HG03342 (cell line): ENCODE measurements at regions not wholly inside any gene's neighbourhood (a gene's known extent, or its start where the extent isn't known, plus 50 kb on each side); places are given as distances from the start of the nearest gene placed in this dataset.
"Not testable (repeated sequence)": the region's sequence is repeated elsewhere in the genome, so short reads cannot be mapped to it uniquely, and the experiment has no call there.

Experiments used
- ATAC-seq: cut with Tn5 transposase; IDR thresholded peaks from one replicate; pipeline ENCODE4 v1.9.1; 2021; ENCODE audit warnings: mild to moderate bottlenecking, moderate library complexity; ENCODE audit not compliant: unreplicated experiment

DNA sequence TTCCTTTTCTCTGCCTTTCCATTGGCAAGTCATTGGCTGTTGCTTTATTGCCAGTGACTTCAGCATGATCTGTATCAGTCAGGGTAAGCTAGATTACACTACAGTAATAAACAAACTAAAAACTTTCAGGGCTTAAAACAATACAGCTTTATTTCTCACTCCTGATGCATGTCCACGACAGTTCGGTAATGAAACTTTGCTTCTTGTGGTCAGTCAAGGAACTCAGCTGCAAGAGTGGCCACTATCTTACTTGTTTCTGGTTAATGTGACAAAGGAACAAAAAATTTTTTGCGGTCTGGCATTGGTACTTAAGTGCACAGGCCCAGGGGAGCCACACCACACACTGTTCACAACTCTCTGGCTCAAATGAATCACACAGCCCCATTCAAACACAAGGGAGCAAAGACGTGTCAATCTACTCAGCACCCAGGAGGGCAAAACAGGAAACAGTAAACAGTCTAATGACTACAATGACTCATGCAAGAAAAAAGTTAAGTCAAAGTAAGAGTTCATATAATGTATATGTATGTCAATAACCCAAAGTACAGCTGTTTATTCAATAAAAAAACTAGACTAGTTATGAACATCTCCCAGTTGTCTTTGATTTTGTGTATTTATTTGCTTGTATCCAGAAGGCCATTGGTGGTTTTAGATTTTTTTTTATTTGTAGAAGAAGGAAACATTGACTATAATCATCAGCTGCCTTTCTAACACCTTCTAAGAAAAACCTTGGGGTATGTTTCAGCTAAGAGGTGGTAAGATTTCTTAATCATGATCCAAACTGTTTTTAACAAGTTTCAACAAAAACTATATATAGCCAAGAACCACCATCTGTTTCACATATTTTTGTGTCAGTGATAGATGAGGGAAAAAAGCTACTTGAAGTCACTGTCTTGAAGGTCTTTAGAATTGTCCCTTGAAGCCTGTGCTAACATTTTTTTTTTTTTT is 134.4 kb upstream of the FAM3C start:
- peak; percentile 99 for ATAC-seq

DNA sequence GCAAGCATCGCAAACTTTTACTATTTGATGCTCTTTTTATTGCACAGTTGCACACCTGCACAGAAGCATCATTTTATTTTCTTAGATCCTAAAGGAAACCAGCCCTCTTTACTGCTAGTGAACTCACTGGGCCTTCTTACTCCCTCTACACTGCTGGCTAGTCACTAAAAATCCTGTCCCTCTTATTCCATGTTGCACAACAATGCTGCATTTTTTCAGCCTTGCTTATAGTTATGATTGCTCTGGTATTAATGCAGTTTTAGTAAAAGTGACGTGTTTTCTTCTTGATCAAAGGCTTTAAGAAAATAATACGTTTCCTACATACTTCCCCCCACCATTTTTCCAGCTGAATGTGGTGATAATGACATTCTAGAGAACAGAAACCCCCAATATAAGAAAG is 132.9 kb upstream of the FAM3C start:
- ATAC-seq = no peak

- not testable (repeated sequence) for ATAC-seq
These were observed 130.1 kb upstream of the FAM3C start for GRCh38 chr7:121526210-121526609.

DNA sequence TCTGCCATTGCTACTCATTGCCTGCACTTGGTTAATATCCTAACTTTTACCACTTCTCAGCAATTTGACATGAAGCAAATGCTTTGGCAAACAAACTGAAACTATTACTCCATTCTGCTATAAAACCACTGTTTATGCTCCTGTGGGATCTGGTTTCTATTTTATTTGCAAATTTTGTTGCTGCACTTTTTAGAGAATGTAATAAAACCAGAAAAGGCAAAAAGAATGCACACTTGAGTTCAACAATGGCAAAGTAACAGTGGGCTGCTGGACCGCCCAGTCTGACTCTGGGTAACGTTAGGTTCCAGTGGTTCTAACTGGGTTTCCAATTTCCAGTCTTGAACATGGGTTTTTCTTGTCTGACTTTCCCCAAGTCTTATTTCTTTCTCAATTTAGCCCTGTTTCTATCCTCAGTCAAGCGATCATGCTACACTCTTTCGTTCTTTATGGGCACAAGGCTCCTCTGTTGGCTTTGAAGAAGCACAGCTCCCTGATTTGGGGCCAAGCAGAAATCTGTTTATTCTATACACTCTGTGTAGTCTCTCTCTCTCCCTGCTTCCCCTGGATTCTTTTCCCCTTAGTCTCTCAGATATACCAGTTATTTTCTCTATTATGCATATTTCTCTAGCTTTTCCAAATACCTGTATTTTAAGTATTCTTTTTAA is 129.2 kb upstream of the FAM3C start:
- no peak for ATAC-seq

- no peak for ATAC-seq
These were observed 125.7 kb upstream of the FAM3C start for GRCh38 chr7:121521711-121522400.

DNA sequence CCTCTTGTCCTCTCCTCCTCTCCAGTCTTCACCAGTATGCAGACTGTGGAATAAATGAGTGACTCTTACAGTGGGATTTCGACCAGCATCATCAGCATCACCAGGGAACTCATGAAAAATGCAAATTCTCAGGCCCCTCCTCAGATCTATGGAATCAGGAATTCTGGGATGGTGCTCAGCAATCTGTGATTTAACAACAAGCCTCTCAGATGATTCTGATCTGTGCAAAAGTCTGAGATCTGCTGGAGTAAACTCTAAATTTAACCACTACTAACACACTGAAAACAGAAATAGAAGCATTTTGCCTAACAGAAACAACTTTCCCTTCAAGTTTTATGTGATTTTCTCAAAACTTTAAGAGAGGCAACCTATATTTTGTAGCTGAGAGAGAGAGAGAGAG is 124.8 kb upstream of the FAM3C start:
- ATAC-seq = no peak

- peak; percentile 79 for ATAC-seq
These were observed 123.7 kb upstream of the FAM3C start for GRCh38 chr7:121519548-121520521.

DNA sequence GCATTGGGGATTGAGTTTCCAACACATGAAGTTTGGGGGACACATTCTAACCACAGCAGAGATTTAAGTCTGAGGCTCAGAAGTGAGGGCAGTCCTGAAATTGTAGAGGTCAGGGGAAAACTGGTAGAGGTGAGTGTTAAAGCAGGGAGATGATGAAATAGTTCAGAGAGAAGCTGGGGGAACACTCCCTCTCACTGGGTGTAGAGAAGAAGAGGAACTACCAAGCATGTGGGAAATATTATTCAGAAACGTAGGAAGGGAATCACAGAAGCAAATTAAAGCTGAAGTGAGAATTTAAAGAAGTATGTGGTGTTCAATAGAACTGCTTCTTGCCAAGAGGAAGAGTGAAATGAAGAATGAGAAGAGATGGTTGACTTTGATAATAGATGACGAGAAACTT is 121.5 kb upstream of the FAM3C start:
- ATAC-seq = no peak

DNA sequence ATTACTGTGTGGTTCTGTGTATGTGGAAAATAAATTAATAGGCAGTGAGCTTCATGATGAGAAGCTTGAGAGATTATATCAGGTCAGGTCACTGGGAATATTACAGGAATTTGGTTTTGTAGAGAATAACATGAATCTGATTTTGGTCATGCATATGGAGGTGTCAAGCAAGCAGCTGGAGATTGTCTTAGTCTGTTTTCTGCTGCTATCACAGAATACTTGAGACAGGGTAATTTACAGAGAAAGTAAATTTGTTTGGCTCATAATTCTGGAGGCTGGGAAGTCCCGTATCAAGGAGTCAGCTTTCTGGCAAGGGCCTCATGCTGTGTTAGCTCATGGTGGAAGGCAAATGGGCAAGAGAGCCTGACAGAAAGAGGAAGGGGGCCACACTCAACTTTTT is 120.7 kb upstream of the FAM3C start:
- ATAC-seq = no peak

DNA sequence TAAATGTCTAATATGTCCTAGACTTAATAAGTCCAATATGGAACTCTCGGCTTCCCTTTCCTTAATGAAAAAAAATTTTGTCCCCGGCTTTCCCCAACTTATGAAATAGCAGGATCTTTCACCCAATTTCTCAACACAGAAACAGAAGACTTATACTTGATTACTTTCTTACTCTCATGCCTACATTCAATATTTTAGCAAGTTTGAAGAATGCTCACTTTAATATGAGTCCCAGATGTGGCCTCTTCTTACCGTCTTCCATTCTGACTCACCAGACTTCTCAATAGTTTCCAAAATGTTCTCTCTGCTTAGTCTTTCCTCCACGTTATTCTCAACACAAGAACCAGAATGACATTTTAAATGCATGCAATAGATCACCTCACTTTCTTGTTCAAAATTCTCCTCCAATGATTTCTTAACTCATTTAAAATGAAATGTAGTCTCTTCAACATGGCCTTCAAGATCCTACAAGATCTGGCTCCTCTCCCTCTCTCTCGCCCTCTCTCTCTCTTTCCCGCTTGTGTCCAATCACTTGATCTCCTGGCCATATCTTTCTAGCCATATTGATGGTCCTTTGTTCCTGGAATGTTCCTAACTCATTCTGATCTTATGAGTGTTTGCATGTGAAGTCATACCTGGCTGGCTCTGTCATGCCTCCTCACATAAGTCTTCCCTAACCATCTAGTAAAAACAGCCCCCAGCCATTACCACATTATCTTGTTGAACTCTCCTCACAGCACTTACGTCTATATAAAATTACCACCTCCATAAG is 119.7 kb upstream of the FAM3C start:
- no peak for ATAC-seq

DNA sequence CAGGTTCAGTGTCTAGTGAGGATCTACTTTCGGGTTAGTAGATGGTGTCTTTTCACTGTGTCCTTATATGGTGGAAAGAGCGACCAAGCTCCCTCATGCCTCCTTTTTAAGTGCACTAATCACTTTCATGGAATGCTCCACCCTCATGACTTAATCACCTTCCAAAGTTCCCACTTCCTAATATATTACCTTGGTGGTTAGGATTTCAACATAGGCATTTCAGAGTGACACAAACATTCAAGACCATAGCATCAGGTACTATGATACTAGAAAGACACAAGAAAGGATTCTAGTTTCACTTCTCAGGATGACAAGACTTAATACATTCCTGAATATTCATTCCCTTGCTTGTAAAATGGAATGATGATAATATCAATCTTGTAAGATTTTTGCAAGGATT is 119.1 kb upstream of the FAM3C start:
- ATAC-seq = no peak

DNA sequence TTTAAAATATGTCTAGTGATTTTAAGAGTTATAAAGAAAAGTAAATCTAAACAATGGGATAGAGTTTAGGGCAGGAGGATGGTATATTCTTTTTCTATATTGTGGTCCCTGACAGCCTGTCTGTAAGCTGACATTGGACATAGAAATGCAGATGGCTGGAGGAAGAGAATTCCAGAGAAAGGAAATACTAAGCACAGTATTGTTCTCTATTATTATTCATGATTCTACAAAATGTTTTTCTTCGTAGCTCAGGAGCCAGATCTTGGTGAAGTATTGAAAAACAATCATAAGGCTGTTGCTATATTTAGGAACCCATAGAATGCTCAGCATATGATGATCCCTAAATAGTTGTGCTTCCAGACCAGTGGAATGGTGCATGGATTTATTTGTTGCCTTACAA is 117.0 kb upstream of the FAM3C start:
- no peak for ATAC-seq

DNA sequence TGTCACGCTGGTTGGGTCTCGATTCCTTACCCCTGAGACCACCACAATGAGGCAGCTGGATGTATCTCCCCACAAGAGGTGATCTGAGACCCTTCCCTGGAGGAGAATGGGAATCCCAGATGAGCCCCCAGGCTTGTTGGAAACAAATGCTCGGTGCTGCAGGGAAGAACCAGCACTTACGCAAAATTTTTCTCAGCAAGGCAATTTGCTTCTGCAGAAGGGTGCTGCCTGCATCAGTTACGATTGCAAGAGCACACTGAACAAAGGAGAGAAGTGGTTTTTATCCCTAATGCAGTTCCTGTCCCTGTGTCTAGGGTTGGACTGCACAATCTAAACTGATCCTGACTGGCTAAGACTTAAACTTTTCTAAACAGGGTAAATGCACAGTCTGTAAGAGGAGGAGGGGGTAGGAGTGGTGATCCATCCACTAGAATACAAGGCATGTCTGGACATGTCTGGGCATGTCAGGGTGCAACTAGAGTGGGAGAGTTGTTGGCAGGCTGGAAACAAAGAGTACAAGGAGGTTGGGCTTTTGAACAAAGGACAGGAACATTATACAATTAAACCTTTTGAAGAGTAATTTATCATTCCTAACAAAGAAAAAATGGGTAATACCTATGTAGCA is 114.9 kb upstream of the FAM3C start:
- ATAC-seq = no peak

- ATAC-seq = no peak
These were observed 114.2 kb upstream of the FAM3C start for GRCh38 chr7:121510302-121510701.

DNA sequence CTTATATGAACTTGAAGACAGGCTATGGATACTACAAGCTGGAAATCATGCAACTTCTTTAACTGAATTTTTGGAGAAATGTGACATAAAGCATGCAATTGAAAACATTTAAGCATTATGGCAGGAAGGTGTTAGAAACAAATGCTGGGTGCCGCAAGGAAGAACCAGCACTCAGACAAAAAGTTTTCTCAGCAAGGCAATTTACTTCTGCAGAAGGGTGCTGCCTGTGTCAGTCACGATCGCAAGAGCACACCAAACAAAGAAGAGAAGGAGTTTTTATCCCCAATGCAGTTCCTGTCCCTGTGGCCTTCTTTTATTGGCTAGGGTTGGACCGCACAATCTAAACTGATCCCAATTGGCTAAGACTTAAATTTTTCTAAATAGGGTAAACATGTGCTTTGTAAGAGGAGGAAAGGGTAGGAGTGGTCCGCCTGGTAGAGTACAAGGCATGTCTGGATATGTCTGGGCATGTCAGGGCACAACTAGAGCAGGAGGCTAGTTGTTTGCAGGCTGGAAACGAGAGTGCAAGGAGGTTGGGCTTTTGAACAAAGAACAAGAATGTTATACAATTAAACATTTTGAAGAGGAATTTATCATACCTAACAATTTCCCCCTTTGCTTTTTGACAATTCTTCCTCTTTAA is 109.6 kb upstream of the FAM3C start:
- no peak for ATAC-seq

GRCh38 chr7:121505021-121505420 is 108.9 kb upstream of the FAM3C start:
- ATAC-seq = no peak

GRCh38 chr7:121504482-121504881 is 108.4 kb upstream of the FAM3C start:
- no peak for ATAC-seq

- ATAC-seq = no peak
These were observed 107.6 kb upstream of the FAM3C start for GRCh38 chr7:121503730-121504129.

DNA sequence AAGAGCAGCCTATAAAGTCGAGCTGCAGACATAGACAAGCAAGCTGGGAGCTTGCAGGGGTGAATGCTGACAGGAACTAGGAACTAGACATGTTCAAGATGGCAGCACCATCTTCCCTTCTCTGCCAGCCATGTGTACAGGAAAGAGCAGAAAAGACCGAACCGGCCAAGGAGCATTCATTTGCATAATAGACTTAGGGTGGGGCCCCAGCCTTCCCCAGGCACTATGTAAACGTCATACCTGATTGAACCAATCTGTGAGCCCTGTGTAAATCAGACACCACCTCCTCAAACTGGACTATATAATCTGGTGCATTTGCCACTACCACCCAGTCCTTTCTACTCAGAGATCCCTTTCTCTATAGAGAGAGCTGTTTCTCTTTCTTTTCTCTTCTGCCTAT is 106.9 kb upstream of the FAM3C start:
- no peak for ATAC-seq
